CD14-positive monocyte (primary cell): ENCODE measurements at regions not wholly inside any gene's neighbourhood (a gene's known extent, or its start where the extent isn't known, plus 50 kb on each side); places are given as distances from the start of the nearest gene placed in this dataset.
A peak's percentile ranks its signal among the peaks of the same experiment; 100 is the strongest.

Experiments
- DNase-seq, 3 donors: peaks; one replicate each; pipeline ENCODE4 v3.0.0-alpha.2; 2011 to 2022
- H2AFZ ChIP-seq: 2 replicates; pipeline ENCODE4 v1.6.0; 2012; ENCODE audit warnings: mild to moderate bottlenecking, low read depth, low read length, inconsistent platforms; ENCODE audit not compliant: insufficient read depth, poor library complexity, severe bottlenecking
- H3K27ac ChIP-seq, 2 donors: 1 replicate in 1 of 2; 2 replicates in 1 of 2; pipeline ENCODE4 v1.5.1; 2012 to 2013; ENCODE audit warnings: low read length in 2 of 2, control low read depth in 1 of 2, inconsistent platforms in 1 of 2, low read depth in 1 of 2, mild to moderate bottlenecking in 1 of 2
- H3K27me3 ChIP-seq, 2 donors: one replicate each; pipeline versions ENCODE4 v1.6.0 to v1.6.1; 2011 to 2013; ENCODE audit warnings: low read length in 2 of 2; ENCODE audit not compliant: control insufficient read depth in 2 of 2, insufficient read depth in 2 of 2
- H3K36me3 ChIP-seq, 2 donors: replicated peaks in 1 of 2; 1 replicate in 1 of 2; 2 replicates in 1 of 2; pipeline versions ENCODE4 v1.5.1 to v1.6.1; 2012 to 2013; ENCODE audit warnings: low read length in 2 of 2, control low read depth in 1 of 2, inconsistent platforms in 1 of 2, mild to moderate bottlenecking in 1 of 2; ENCODE audit not compliant: insufficient read depth in 2 of 2, control insufficient read depth in 1 of 2
- H3K4me1 ChIP-seq, 2 donors: 1 replicate in 1 of 2; 2 replicates in 1 of 2; pipeline versions ENCODE4 v1.5.1 to v1.6.1; 2012 to 2013; ENCODE audit warnings: low read length in 2 of 2, control low read depth in 1 of 2, inconsistent platforms in 1 of 2, mild to moderate bottlenecking in 1 of 2, moderate library complexity in 1 of 2; ENCODE audit not compliant: insufficient read depth in 2 of 2, control insufficient read depth in 1 of 2
- H3K4me2 ChIP-seq: replicated peaks from 2 replicates; pipeline ENCODE3; 2012; ENCODE audit warnings: low read length, moderate library complexity, mild to moderate bottlenecking; ENCODE audit not compliant: poor library complexity, severe bottlenecking; ENCODE audit errors: extremely low read depth
- H3K4me3 ChIP-seq, 3 experiments: fragments of 200-600 bp in 1 of 3; sonication (generic) in 1 of 3; replicated peaks in 1 of 3; 1 replicate in 2 of 3; 2 replicates in 1 of 3; pipeline ENCODE4 v1.5.1; 2011 to 2013; ENCODE audit warnings: low read length in 3 of 3, mild to moderate bottlenecking in 3 of 3, control low read depth in 2 of 3, low read depth in 2 of 3, inconsistent platforms in 1 of 3, moderate library complexity in 1 of 3
- H3K79me2 ChIP-seq: 2 replicates; pipeline ENCODE4 v1.6.0; 2012; ENCODE audit warnings: mild to moderate bottlenecking, control low read depth, inconsistent platforms, low read length, moderate library complexity; ENCODE audit not compliant: insufficient read depth
- H3K9ac ChIP-seq: 2 replicates; pipeline ENCODE4 v1.6.0; 2017; ENCODE audit warnings: low read length, mild to moderate bottlenecking; ENCODE audit not compliant: insufficient read depth, poor library complexity, severe bottlenecking
- H3K9me3 ChIP-seq, 2 donors: replicated peaks in 1 of 2; 1 replicate in 1 of 2; 2 replicates in 1 of 2; pipeline versions ENCODE4 v1.5.1 to v1.6.1; 2012 to 2013; ENCODE audit warnings: low read length in 2 of 2, control low read depth in 1 of 2; ENCODE audit not compliant: control insufficient read depth in 1 of 2, insufficient read depth in 1 of 2
- H4K20me1 ChIP-seq: 2 replicates; pipeline ENCODE4 v1.6.0; 2012; ENCODE audit warnings: mild to moderate bottlenecking, low read length, control low read depth, moderate library complexity; ENCODE audit not compliant: insufficient read depth
- H3K27ac Mint-ChIP-seq, 7 donors: one replicate each; pipeline ENCODE4 v1.8.0; 2020; ENCODE audit warnings: mild to moderate bottlenecking in 7 of 7, mixed read lengths in 7 of 7, moderate library complexity in 6 of 7, inconsistent platforms in 2 of 7
- H3K27me3 Mint-ChIP-seq, 3 donors: one replicate each; pipeline ENCODE4 v1.8.0; 2021 to 2022; ENCODE audit warnings: low read depth in 3 of 3, mild to moderate bottlenecking in 3 of 3, mixed read lengths in 3 of 3, moderate library complexity in 3 of 3, inconsistent platforms in 1 of 3
- H3K36me3 Mint-ChIP-seq, 2 donors: one replicate each; pipeline ENCODE4 v1.8.0; 2020; ENCODE audit warnings: mixed read lengths in 2 of 2, inconsistent platforms in 1 of 2, mild to moderate bottlenecking in 1 of 2
- H3K4me1 Mint-ChIP-seq: one replicate; pipeline ENCODE4 v1.8.0; 2020; ENCODE audit warnings: mild to moderate bottlenecking, mixed read lengths
- H3K4me3 Mint-ChIP-seq, 2 donors: one replicate each; pipeline ENCODE4 v1.8.0; 2020; ENCODE audit warnings: mild to moderate bottlenecking in 2 of 2, mixed read lengths in 2 of 2, moderate library complexity in 1 of 2
- H3K9me3 Mint-ChIP-seq, 7 donors: one replicate each; pipeline ENCODE4 v1.8.0; 2020 to 2022; ENCODE audit warnings: mixed read lengths in 7 of 7, mild to moderate bottlenecking in 6 of 7, moderate library complexity in 6 of 7, inconsistent platforms in 2 of 7
- CTCF ChIP-seq: fragments of 200-600 bp; IDR thresholded peaks from one replicate; pipeline ENCODE4 v1.8.0; 2022; ENCODE audit warnings: antibody characterized with exemption, mild to moderate bottlenecking
- WGBS: methylation state at CpG from one replicate; pipeline ENCODE4 v1.1.5; 2013; ENCODE audit warnings: missing lambda C conversion rate; ENCODE audit not compliant: insufficient coverage; 5-methylcytosine and 5-hydroxymethylcytosine counted together
- intact Hi-C, 2 donors: fragments of 100-400 bp; cut with micrococcal nuclease; formaldehyde crosslinking; loops; one replicate each; pipeline versions ENCODE4 v1.15.0 to v1.15.1; 2023

- Mint-ChIP-seq H3K9me3 (peaks cover 0 to 6% (median 3%) of the 10 kb centered on the region in 7 donors), H3K27me3 (peaks cover 0 to 4% (median 0%) of the 10 kb centered on the region in 3 donors), H3K27ac (peak overlapping the region in 6 of 7 donors; percentile 23 to 88 (median 62)), H3K4me1 (peaks cover 20% of the 10 kb centered on the region), H3K4me3 (no peak overlapping the region), H3K36me3 (no peaks in the 10 kb centered on the region)
- Histone ChIP-seq H3K27ac (no peak overlapping the region), H3K4me2 (no peak overlapping the region), H3K9ac (no peak overlapping the region), H3K36me3 (no peaks in the 10 kb centered on the region), H3K27me3 (no peaks in the 10 kb centered on the region), H3K4me3 (no peak overlapping the region), H3K79me2 (no peaks in the 10 kb centered on the region), H2AFZ (no peak overlapping the region), H3K9me3 (no peaks in the 10 kb centered on the region), H3K4me1 (peaks cover 11 to 29% of the 10 kb centered on the region in 2 donors), H4K20me1 (no peaks in the 10 kb centered on the region)
- no peak for TF ChIP-seq CTCF
- no CpG with 5 or more reads among the region's 5 CpGs for WGBS
- intact Hi-C loops, result no loop called here
- DNase-seq, result peak in 2 of 3 donors; percentile 11 to 26
These were observed 253.5 kb upstream of the TRIB2 start for GRCh38 chr2:12463189-12463588.

GRCh38 chr2:12465631-12466135 lies 251.1 kb upstream of the TRIB2 start:
- no peak overlapping the region for H2AFZ ChIP-seq
- H3K4me3 ChIP-seq, result peak overlapping the region in 1 of 3 experiments; percentile 7
- no peak for TF ChIP-seq CTCF
- no peaks in the 10 kb centered on the region for H4K20me1 ChIP-seq
- Mint-ChIP-seq H3K27me3 (peaks cover 0 to 3% (median 1%) of the 10 kb centered on the region in 3 donors), H3K4me3 (no peak overlapping the region), H3K9me3 (peaks cover 0 to 8% (median 3%) of the 10 kb centered on the region in 7 donors), H3K36me3 (no peaks in the 10 kb centered on the region), H3K4me1 (peaks cover 16% of the 10 kb centered on the region), H3K27ac (peak overlapping the region in 6 of 7 donors; percentile 11 to 83 (median 66))
- H3K36me3 ChIP-seq, result no peaks in the 10 kb centered on the region
- H3K27me3 ChIP-seq, result no peaks in the 10 kb centered on the region
- peaks cover 11 to 19% of the 10 kb centered on the region in 2 donors for H3K4me1 ChIP-seq
- peak in 2 of 3 donors; percentile 25 to 47 for DNase-seq
- peak overlapping the region in 1 of 2 donors; percentile 2 for H3K27ac ChIP-seq
- intact Hi-C loops, result no loop called here
- no peak overlapping the region for H3K9ac ChIP-seq
- H3K4me2 ChIP-seq, result peak overlapping the region; percentile 13
- no peaks in the 10 kb centered on the region for H3K79me2 ChIP-seq
- WGBS, result no CpG with 5 or more reads among the region's 5 CpGs
- H3K9me3 ChIP-seq, result no peaks in the 10 kb centered on the region
